ENCODE measurements at regions not wholly inside any gene's neighbourhood (a gene's known extent, or its start where the extent isn't known, plus 50 kb on each side); places are given as distances from the start of the nearest gene placed in this dataset.

DNA sequence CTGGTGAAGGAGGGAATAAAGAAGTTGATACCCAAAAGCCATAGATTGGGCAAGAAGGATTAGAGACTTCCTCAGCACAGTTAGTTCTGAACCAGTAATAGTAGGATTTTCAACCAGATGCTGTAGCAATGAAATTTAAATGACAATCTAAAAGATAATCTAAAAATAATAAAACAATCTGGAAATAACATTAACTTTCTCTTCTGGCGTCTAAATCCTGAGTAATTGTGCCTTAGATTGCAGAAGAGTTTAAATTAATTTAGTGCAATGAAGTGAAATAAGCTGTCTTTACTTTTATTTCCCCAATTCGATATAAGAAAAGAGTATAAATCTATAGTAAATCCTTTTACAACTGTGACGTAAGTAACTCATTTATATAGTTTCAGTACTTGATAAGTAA is 186.8 kb upstream of the DOK6 start:
- no peak for DNase-seq (ENCODE audit: low read depth, low spot score)
- H3K27ac ChIP-seq = no peak overlapping the region

- H3K27ac ChIP-seq = no peak overlapping the region
Measured at GRCh38 chr18:69215161-69215560, 185.5 kb upstream of the DOK6 start.

DNA sequence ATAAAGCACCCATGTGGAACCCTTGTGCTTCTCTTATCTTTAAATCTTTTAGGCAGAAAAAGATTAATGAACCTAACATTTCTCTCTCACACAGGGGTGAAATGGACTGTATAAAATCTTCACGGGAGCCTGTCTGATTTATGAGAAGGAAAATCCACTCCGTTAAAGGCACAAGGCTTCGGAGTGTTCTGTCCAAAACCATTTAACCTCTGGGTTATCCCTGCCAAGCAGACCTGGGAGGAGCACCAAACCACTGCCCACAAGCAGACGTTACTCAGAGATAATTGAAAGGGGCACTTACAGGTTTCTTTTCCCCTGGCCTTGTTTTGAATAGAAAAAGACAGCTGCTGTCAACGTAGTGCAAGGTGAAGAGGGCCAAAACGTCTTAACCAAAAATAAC is 184.4 kb upstream of the DOK6 start:
- H3K27ac ChIP-seq = no peak overlapping the region
- no peak for DNase-seq (ENCODE audit: low read depth, low spot score)

More at GRCh38 chr18:69215161-69215560, 185.5 kb upstream of the DOK6 start:
- no peak for DNase-seq (ENCODE audit: low read depth, low spot score)

DNA sequence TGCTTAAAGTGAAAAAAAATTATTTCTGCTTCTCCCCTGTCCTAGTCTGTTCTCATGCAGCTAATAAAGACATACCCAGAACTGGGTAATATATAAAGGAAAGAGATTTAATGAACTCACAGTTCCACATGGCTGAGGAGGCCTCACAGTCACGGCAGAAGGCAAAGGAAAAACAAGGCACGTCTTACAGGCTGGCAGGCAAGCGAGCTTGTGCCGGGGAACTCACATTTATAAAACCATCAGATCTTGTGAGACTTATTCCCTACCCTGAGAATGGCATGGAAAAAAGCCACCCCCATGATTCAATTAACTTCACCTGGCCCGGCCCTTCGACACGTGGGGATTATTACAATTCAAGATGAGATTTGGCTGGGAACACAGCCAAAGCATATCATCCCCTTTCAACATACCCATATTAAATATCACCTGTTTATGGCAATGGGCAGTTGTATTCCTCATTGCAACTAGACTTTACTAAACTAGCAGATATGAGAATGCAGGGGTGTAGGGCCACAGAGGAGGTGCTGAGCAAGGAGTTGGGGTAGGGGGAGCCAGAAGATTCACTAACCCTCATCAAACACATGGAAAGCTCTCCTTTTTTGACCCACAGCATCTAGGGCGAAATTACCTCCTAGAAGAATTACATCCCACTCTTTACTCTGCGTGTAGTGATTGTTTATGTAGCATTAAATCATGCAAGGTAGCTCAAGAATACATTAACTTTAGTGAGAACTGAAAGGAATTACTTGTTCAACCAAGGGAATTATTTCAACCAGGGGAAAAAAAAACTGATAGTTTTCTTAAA is 183.3 kb upstream of the DOK6 start:
- no peak overlapping the region for H3K27ac ChIP-seq
- no peak for DNase-seq (ENCODE audit: low read depth, low spot score)

- DNase-seq (ENCODE audit: low read depth, low spot score) = no peak
- no peak overlapping the region for H3K27ac ChIP-seq
Measured at GRCh38 chr18:69220529-69220928, 180.2 kb upstream of the DOK6 start.

DNA sequence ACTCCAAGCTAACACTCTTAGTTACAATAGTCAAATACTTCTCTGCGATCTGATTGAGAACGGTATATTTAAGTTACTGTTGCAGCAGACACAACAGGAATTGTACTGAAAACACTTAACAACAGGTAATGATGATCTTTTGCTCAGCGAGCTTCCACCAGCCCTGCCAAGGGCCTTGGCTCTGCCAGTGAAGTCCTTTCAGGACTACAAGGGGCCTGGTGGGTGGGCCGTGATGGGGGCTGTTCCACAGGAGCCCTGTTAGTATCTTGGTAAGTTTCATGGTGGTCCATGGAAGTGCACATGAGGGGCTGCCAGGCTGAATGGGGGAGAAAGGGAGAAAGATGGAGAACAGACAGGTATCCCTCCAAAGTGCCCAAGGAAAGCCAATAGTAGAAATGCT is 178.6 kb upstream of the DOK6 start:
- H3K27ac ChIP-seq = no peak overlapping the region
- DNase-seq (ENCODE audit: low read depth, low spot score) = no peak

- DNase-seq (ENCODE audit: low read depth, low spot score) = no peak
- H3K27ac ChIP-seq = no peak overlapping the region
Measured at GRCh38 chr18:69226971-69227370, 173.7 kb upstream of the DOK6 start.

- no peak for DNase-seq (ENCODE audit: low read depth, low spot score)
- H3K27ac ChIP-seq = no peak overlapping the region
Measured at GRCh38 chr18:69230204-69230603, 170.5 kb upstream of the DOK6 start.

GRCh38 chr18:69233465-69234054 is 167.1 kb upstream of the DOK6 start:
- DNase-seq (ENCODE audit: low read depth, low spot score) = no peak
- no peak overlapping the region for H3K27ac ChIP-seq

DNA sequence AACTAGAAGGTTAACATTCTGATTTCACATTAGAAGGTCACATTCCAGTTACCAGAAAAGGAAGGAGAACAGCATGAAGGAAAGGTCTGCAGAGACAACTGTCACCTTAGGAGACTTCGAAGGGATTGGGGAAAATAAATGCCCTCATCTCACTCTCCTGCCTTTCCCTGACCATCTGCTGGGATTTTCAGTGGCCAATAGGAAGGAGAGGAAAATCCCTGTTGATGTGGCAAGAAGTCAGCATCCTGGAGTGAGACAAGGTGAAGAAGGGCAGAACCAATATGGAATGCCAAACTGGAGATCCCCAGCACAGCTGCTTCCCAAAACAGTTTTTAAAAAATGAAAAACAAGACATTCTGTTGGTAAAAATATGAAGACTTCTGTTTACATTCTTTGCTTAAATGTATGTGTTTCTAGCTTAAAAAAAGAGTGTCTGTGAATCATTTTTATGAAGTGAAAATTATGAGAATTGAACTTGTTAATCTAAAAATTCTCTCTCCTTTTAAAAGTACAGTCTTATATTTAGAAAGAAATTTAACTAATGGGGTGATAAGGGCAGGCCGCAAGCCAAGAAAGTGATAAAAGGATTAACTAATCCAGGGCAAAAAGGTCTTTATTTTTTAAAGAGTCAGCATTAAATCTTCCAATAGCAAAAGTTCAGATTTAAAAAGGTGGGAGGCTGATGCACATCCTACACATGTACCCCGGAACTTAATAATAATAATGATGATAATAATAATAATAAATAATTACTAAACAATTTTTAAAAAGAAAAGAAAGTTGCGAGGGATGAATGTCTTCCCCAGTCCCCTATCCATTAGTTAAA is 160.6 kb upstream of the DOK6 start:
- H3K27ac ChIP-seq = no peak overlapping the region
- DNase-seq (ENCODE audit: low read depth, low spot score) = no peak

- no peak overlapping the region for H3K27ac ChIP-seq
- DNase-seq (ENCODE audit: low read depth, low spot score) = no peak
Measured at GRCh38 chr18:69246027-69246426, 154.7 kb upstream of the DOK6 start.

DNA sequence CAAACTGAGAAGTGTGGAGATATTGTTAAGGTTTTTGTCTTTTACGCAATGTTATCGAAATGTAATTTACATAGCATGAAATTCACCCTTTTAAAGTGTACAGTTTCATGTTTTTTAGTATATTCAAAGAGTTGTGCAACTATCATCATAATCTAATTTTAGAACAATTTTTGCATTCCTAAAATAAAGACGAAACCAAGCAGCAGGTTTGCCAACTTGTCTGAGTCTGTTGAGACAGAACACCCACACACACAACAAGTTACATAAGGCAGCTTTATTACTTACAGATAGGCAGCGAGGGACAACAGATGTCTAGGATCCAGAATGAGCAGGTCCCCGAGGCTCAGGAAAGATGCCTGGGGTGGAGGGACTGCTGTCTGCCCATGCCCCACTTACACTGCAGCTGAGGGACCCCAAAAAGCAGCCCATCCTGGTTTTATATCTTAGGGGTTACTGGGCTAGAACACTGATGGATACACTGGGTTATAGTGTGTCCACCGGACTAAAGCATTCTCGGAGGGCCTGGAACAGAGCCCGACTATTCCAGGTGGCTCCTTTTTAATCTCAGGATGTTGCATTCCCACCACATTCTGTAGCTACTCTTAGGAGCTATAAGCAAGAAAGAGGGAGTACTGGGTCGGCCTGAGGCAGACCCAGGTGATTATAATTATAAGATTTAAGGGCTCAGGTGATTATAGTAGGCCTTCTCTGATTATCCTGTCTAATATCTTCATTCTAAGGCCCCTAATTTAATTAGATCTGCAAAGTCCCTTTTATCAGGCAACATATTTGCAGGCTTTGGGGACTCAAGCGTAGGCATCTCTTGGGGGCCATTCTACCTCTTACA is 150.2 kb upstream of the DOK6 start:
- DNase-seq (ENCODE audit: low read depth, low spot score) = no peak

GRCh38 chr18:69257861-69258458 is 142.7 kb upstream of the DOK6 start:
- DNase-seq (ENCODE audit: low read depth, low spot score) = no peak
- no peak overlapping the region for H3K27ac ChIP-seq

More for the DNA sequence above, 150.2 kb upstream of the DOK6 start:
- H3K27ac ChIP-seq = no peak overlapping the region

DNA sequence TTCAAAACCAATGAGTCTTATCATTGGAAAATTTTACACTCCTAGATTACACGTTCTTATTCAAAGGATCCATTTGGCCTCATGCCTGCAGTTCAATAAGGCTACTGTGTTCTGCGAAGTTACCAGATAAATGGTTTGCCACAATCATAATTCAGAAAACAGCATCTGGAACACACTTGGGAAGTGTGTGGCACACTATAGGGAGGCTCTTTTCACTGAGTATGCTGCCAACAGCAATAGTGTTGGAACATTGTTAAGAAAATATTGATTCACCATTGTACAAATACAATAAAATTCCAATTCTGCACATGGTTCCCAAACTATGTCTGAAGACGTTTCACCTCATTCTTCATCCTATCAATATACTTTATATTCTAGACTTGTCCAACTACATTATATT is 141.4 kb upstream of the DOK6 start:
- DNase-seq (ENCODE audit: low read depth, low spot score) = no peak
- H3K27ac ChIP-seq = no peak overlapping the region

- DNase-seq (ENCODE audit: low read depth, low spot score) = no peak
- no peak overlapping the region for H3K27ac ChIP-seq
Measured at GRCh38 chr18:69261406-69261805, 139.3 kb upstream of the DOK6 start.

- no peak for DNase-seq (ENCODE audit: low read depth, low spot score)
- H3K27ac ChIP-seq = no peak overlapping the region
Measured at GRCh38 chr18:69265656-69266055, 135.0 kb upstream of the DOK6 start.

DNA sequence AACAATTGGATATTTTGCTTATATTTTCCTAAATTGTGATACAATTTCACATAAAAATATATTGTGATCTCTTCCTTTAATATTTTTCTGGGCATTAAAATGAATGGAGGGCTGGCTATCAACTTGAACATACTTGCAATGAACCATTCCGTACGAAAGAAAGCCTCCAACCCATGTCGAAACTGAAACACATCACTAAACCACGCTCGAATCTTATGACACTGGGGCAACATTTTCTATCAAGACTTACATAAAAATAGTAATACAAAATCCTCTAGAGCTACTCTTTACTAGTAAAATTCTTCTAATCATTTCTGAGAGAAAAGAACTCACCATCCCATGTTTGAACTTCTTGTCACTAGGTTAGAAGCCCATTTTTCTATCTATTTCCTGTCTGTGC is 132.8 kb upstream of the DOK6 start:
- DNase-seq (ENCODE audit: low read depth, low spot score) = no peak

DNA sequence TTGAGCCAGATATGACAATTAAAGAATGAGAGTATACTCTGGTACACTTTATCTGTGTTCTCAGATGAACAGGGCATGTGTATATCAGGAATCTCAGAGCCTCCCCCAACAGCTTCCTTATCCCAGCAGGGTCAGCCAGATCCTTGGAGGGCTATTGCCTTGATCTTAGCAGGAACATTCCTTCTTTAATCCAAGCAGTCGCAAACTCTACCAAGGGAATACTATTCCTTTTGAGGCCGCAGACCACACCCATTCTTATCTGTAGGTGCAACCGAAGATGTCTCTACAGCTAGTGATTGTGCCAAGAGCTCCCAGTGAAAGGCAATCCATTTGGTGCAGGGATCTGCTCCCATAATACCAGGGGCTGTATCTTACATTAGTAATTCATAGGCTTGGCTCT is 118.3 kb upstream of the DOK6 start:
- no peak overlapping the region for H3K27ac ChIP-seq
- DNase-seq (ENCODE audit: low read depth, low spot score) = no peak

More for the DNA sequence above, 132.8 kb upstream of the DOK6 start:
- no peak overlapping the region for H3K27ac ChIP-seq

DNA sequence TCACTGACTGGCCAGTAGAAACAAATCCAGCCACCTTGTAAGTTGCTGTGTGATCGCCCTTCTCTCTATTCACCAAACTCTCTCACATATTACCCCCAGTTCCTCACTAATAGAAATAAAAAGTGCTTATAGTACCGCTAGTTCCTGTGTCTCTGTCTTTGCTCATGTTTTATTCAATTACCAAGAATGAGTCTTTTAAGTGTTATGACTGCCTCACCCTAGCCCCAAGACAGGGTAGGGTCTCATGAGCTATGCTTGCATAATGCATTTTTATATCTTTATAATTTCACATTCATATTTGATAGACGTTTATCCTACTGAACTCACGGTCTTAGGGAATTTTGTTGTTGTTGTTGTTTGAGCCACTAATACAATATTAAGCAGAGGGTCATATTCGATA is 109.6 kb upstream of the DOK6 start:
- no peak for DNase-seq (ENCODE audit: low read depth, low spot score)
- H3K27ac ChIP-seq = no peak overlapping the region

DNA sequence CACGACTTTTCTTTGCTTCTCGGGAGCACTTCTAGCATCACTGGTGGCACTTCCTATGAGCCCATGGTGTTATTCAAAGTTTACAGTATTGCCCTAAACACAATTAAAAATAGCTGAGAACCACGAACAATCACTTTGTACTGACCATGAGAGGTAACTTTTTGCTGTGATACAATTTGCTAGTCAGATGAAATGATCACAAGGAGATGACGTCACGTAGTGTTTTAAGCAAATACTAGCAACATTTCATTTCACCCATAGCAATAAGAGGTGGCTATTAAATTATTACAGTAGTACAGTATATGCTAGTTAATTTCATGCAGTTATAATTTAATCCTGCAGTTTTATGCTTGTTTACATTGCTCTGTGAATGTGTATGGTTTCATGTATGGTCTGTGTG is 108.9 kb upstream of the DOK6 start:
- H3K27ac ChIP-seq = no peak overlapping the region

More for the DNA sequence above, 108.9 kb upstream of the DOK6 start:
- DNase-seq (ENCODE audit: low read depth, low spot score) = no peak

Data from epithelial cell of prostate (primary cell).